HCT116 (cell line): ENCODE measurements at regions not wholly inside any gene's neighbourhood (a gene's known extent, or its start where the extent isn't known, plus 50 kb on each side); places are given as distances from the start of the nearest gene placed in this dataset.

Source experiments
- CTCF ChIP-seq, 3 experiments: fragments of 200-600 bp in 1 of 3; sonication (generic) in 1 of 3; IDR thresholded peaks in 2 of 3; conservative IDR thresholded peaks in 1 of 3; 2 replicates each; pipeline ENCODE4 v1.5.1; 2012 to 2017; ENCODE audit warnings: low read depth in 2 of 3, low read length in 2 of 3, antibody characterized with exemption in 1 of 3, borderline replicate concordance in 1 of 3, control low read depth in 1 of 3, mild to moderate bottlenecking in 1 of 3, mixed read lengths in 1 of 3, mixed run types in 1 of 3, moderate library complexity in 1 of 3; ENCODE audit not compliant: insufficient read depth in 1 of 3
- EZH2phosphoT487 ChIP-seq: fragments of 200-600 bp; IDR thresholded peaks from 2 replicates; pipeline ENCODE4 v1.6.1; 2018; ENCODE audit warnings: antibody characterized with exemption, borderline replicate concordance
- MAX ChIP-seq: IDR thresholded peaks from 2 replicates; pipeline ENCODE4 v1.6.1; 2012
- POLR2A ChIP-seq: IDR thresholded peaks from 2 replicates; pipeline ENCODE4 v1.7.0; 2011; ENCODE audit warnings: borderline replicate concordance; ENCODE audit not compliant: insufficient read depth, insufficient read length; ENCODE audit errors: extremely low read depth
- POLR2AphosphoS5 ChIP-seq: IDR thresholded peaks from 2 replicates; pipeline ENCODE4 v1.6.1; 2011; ENCODE audit warnings: mild to moderate bottlenecking, low read depth, low read length, moderate library complexity

- peak; percentile 91 to 98 (median 95) for TF ChIP-seq CTCF (IDR thresholded peaks at IDR 0.05 in 2 of 3, conservative IDR thresholded peaks at IDR 0.05 in 1 of 3; ENCODE audit: borderline replicate concordance in 1 of 3, insufficient read depth in 1 of 3, low read depth in 2 of 3, low read length in 2 of 3)
- TF ChIP-seq POLR2AphosphoS5: no peak
- no peak for TF ChIP-seq EZH2phosphoT487
- no peak for TF ChIP-seq POLR2A
- no peak for TF ChIP-seq MAX
These were observed 98.9 kb upstream of the TBC1D5 start for GRCh38 chr3:17841190-17841828.
